ENCODE measurements at regions not wholly inside any gene's neighbourhood (a gene's known extent, or its start where the extent isn't known, plus 50 kb on each side); places are given as distances from the start of the nearest gene placed in this dataset.

DNA sequence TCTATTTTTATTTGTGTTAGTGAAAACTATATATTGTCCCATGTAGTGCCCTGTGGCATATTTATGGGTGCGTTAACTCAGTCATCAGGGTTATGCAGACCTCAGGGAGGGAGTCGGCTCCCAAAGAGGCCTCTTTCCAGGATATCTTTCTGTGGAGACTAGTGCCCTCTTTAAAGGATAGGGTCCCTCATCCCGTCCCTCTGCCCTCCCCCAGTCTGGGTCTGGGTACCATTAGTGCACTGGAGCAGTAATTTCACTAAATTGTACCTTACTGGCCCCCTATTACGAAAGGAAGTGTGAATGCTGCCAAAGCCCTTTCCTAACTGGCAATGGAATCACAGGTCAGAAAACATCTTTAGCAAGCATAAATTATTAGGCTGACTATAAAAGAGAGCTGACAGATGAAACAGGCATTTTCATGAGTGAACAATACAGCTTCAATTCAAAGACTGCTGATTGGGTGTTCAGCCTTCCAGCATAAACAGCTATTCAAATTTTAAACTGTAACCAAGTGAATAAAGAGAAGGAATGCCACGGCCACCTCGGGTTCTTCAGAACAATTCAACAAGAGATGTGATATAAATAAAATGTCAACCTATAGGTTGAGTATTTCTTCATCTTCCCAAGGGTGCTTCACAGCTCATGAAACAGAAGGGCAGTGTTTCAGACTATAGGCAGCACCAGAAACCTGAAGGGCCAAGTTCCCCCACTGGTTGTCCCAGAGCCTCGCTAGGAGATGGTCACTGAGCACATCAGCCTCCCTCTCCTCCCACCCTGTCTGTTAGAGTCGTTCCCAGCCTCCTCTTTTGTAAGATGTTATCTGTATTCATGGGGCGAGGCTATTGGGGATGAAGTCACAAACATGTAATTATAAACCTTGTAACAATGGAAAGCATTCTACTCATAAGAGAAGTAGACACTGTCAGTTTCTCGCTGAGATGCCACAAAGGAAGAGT lies 318.7 kb downstream of the TMEM161B start:
- DNase-seq = no peak

DNA sequence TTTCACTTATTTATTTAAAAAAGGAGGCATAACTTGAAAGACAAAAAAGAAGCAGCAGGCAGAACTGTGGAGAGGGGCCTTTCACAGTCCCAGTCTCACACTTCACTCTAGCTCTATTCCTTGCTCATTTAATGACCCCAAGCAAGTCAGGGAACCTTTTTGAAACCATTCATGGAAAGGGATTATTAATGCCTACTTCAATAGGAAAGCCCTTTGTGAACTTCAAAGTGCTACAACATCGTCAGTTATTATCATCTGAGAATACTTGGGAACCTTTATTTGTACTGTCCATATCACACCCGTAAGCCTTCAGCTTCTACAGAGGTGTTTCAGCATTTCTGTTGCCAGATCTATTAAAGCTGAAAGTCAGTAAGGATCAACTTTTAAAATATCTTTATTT lies 320.2 kb downstream of the TMEM161B start:
- no peak for DNase-seq

DNA sequence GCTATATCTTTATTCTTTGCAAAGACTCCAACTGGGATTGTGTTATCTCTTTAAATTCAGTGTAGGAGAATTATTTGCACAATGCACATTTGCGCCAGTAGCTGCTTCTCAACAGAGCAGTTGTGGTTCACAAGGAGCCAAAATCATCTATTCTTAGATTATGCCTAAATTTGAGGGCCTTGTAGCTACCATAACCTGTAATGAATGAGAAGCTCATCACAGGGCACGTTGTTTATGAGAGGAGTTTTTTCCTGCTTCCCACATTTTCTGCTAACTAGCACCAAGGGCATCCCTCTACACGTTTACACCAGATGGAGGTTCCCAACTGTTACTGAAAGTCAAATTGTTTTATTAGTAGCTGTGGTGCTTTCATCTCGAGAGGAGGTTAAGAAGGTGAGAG lies 322.4 kb downstream of the TMEM161B start:
- no peak for DNase-seq

- no peak for DNase-seq
Observed at GRCh38 chr5:87945286-87945650, 323.4 kb downstream of the TMEM161B start.

GRCh38 chr5:87944553-87945285 lies 323.9 kb downstream of the TMEM161B start:
- DNase-seq = no peak

- DNase-seq = no peak
Observed at GRCh38 chr5:87940775-87941174, 327.9 kb downstream of the TMEM161B start.

DNA sequence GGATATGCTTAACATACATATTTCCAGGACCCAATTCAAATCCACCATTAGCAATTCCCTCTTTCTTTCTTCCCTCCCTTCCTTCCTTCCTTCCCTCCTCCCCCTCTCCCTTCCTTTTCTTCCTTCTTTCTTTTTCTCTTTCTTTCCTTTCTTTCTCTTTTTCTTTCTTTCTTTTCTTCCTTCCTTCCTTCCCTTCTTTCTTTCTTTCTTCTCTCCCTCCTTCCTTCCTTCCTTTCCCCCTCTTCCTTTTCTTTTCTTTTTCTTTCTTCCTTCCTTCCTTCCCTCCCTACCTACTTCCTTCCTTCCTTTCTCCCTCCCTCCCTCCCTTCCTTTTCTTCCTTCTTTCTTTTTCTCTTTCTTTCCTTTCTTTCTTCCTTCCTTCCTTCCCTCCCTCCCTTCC lies 332.0 kb downstream of the TMEM161B start:
- DNase-seq = no peak

- DNase-seq = no peak
Observed at GRCh38 chr5:87924436-87924835, 344.2 kb downstream of the TMEM161B start.

DNA sequence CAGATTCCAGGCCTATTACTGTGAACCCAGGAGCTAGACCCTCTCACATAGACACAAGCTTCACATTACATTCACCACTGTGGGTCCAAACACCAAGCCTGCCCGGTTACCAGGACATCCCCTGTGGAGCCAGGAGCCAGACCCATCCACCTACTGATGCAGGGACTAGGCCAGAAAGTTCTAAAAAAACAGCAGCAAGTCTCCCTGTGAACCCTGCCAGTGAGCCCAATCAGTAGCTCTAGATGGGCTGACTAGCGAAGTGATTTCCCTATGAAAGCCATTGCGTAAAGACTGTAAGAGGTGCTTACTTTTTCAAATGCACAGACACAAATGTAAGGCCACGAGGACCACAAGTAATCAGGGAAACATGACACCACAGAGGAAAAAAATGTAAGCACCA lies 352.3 kb downstream of the TMEM161B start:
- DNase-seq = no peak

DNA sequence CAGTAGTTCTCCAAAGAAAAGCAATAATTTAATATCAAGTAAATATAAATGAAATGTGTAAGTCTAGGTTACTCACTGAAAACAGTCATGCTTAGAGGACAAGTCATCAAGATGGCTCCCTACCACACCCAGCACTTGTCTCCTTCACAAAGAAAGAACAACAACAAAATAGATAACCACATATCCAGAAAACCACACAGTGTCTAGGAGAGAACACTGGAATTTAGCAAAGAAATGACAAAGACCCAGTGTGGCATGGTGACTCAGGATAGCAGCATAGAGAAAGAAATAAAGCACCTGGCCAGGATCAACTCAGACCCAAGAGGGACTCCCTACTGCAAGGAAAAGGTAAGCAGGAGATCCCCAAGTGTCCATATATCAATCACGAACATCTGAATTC lies 356.2 kb downstream of the TMEM161B start:
- no peak for DNase-seq

GRCh38 chr5:87909382-87909781 lies 359.3 kb downstream of the TMEM161B start:
- no peak for DNase-seq

DNA sequence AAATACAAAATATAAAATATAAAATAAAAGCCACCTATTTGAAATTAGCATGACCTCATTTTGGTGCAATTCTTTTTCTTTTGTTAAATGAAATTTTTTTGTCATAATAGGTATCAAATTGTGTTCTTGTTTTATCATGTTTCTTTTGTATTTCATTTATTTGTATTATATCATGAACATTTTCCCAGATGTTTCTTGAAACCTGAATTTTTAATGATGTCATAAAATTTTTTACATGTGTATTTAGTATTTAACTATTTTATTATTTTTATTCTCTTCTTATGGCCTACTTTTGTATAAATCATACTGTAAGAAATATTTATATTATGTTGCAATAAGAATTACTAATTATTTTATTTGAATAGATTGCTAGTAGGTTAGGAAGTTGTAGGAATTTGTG lies 361.7 kb downstream of the TMEM161B start:
- no peak for DNase-seq

GRCh38 chr5:87900419-87900818 lies 368.2 kb downstream of the TMEM161B start:
- DNase-seq = no peak

- no peak for DNase-seq
Observed at GRCh38 chr5:87899721-87900131, 368.9 kb downstream of the TMEM161B start.

- no peak for DNase-seq
Observed at GRCh38 chr5:87899208-87899661, 369.4 kb downstream of the TMEM161B start.

DNA sequence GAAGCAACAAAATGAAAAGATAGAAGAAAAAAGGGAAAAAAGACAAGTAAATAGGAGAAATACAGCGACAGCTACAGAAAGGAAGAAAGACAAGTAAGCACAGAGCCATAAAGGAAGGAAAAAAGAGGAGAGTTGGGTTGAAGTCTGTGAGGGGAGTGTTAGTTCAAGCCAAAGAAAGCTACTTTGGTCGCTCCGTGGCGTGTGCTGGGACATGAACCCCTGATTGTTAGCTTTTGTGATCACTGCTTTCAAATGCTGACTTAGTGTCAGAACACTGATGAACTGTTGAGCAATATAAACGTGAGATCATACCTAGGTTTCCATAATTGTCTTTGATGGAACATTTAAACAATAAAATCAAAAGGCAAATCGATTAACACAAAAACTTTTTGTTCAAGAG lies 370.1 kb downstream of the TMEM161B start:
- DNase-seq = no peak

GRCh38 chr5:87888139-87888538 lies 380.5 kb downstream of the TMEM161B start:
- no peak for DNase-seq

GRCh38 chr5:87887247-87887646 lies 381.4 kb downstream of the TMEM161B start:
- no peak for DNase-seq

DNA sequence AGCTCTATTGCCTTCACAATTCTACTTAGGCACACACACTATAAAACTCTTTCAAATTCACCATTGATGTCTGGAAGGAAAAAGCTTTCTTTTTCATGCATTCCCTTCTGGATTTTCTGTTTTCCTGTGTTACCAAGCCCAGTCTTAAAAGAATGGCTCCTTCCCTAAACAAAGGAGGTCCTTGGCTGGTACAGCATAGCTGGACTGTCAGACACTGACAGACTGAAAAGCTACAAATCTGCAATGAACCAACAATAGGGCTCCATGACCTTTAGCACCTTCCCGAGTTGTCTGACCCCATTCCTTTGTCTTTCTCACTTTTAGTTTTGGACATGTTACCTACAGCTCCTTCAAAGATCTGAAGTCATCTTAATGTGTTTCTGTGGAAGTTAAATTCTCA lies 382.5 kb downstream of the TMEM161B start:
- no peak for DNase-seq

GRCh38 chr5:87885758-87886157 lies 382.9 kb downstream of the TMEM161B start:
- DNase-seq = no peak

GRCh38 chr5:87877495-87877894 lies 391.1 kb downstream of the TMEM161B start:
- DNase-seq = no peak

DNA sequence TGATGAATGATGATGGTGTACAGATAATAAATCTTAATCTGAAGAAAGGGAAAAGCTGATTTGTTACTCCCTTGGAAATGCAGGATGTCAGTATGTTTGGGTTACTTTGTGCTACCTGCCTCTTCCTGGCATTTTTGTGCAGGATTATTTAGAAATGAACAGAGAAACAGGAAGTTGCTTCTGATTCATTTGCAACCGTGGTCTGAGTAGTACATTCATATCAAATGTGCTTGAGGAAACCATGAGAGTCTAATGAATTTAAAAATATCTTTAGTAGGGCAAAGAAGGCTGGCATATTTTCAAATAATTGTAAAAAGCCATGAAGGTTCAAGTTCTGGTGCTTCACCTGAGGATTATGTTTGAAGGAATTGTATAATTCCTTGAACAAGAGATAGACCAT lies 391.6 kb downstream of the TMEM161B start:
- no peak for DNase-seq

DNA sequence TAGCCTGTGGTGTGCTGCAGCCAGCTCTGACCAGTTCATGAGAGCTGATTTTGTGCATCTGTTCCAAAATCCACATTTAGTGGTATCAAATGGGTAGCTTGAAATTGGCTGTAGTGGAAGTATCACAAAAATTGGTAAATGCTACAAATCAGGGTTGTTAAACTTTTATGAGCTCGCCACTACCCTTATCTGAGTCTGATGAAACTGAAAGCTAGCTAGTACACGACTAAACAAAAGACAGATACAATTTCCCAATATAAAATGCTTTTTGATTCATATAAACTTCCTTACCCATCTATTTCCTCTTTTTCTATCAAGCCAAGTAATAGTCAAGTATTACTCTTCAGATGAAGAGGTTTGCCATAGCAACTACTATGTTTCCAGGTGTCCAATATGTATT lies 392.0 kb downstream of the TMEM161B start:
- no peak for DNase-seq

GRCh38 chr5:87872986-87873385 lies 395.7 kb downstream of the TMEM161B start:
- no peak for DNase-seq
